Muscle layer of colon (tissue), 2 donors: ENCODE measurements at regions not wholly inside any gene's neighbourhood (a gene's known extent, or its start where the extent isn't known, plus 50 kb on each side); places are given as distances from the start of the nearest gene placed in this dataset.

Experiments
- H3K27ac ChIP-seq: one replicate; pipeline ENCODE4 v1.7.0; 2013; ENCODE audit warnings: low read depth, mild to moderate bottlenecking, low read length, moderate library complexity
- H3K27me3 ChIP-seq, 2 donors: one replicate each; pipeline ENCODE4 v1.7.0; 2013; ENCODE audit warnings: low read length in 2 of 2, mild to moderate bottlenecking in 2 of 2; ENCODE audit not compliant: insufficient read depth in 2 of 2, control insufficient read depth in 1 of 2
- H3K36me3 ChIP-seq: one replicate; pipeline ENCODE4 v1.7.0; 2013; ENCODE audit warnings: mild to moderate bottlenecking, low read length; ENCODE audit not compliant: insufficient read depth
- H3K4me1 ChIP-seq: one replicate; pipeline ENCODE4 v1.7.0; 2013; ENCODE audit warnings: mild to moderate bottlenecking, low read length; ENCODE audit not compliant: insufficient read depth
- H3K4me3 ChIP-seq, 2 donors: one replicate each; pipeline ENCODE4 v1.7.0; 2013; ENCODE audit warnings: low read length in 2 of 2, low read depth in 1 of 2, mild to moderate bottlenecking in 1 of 2, moderate library complexity in 1 of 2
- H3K9ac ChIP-seq: one replicate; pipeline ENCODE4 v1.7.0; 2013; ENCODE audit warnings: low read length
- H3K9me3 ChIP-seq: one replicate; pipeline ENCODE4 v1.7.0; 2013; ENCODE audit warnings: mild to moderate bottlenecking, low read length
- donor health status: abdominal sarcoma.
- donor health status: Adenocarcinoma of cecum.

- no peaks in the 10 kb centered on the region for H3K9me3 ChIP-seq
- H3K27me3 ChIP-seq = no peaks in the 10 kb centered on the region
- H3K36me3 ChIP-seq = no peaks in the 10 kb centered on the region
- H3K9ac ChIP-seq = no peak overlapping the region
- H3K4me1 ChIP-seq = peaks cover 28% of the 10 kb centered on the region
- H3K27ac ChIP-seq = no peak overlapping the region
- no peak overlapping the region for H3K4me3 ChIP-seq
Measured at GRCh38 chr6:81901551-81901966, 149.1 kb upstream of the TENT5A start.

- H3K4me1 ChIP-seq = peaks cover 26% of the 10 kb centered on the region
- H3K27me3 ChIP-seq = no peaks in the 10 kb centered on the region
- no peak overlapping the region for H3K4me3 ChIP-seq
- no peak overlapping the region for H3K27ac ChIP-seq
- no peaks in the 10 kb centered on the region for H3K36me3 ChIP-seq
- no peaks in the 10 kb centered on the region for H3K9me3 ChIP-seq
- H3K9ac ChIP-seq = no peak overlapping the region
Measured at GRCh38 chr6:81900616-81901015, 148.1 kb upstream of the TENT5A start.

GRCh38 chr6:81897793-81898192 is 145.3 kb upstream of the TENT5A start:
- Histone ChIP-seq H3K36me3 (no peaks in the 10 kb centered on the region), H3K27ac (no peak overlapping the region), H3K27me3 (no peaks in the 10 kb centered on the region), H3K4me1 (peaks cover 32% of the 10 kb centered on the region), H3K9me3 (no peaks in the 10 kb centered on the region), H3K9ac (no peak overlapping the region), H3K4me3 (no peak overlapping the region)

GRCh38 chr6:81896525-81897503 is 144.3 kb upstream of the TENT5A start:
- Histone ChIP-seq H3K27me3 (no peaks in the 10 kb centered on the region), H3K27ac (no peak overlapping the region), H3K9ac (no peak overlapping the region), H3K9me3 (no peaks in the 10 kb centered on the region), H3K4me1 (peaks cover 28% of the 10 kb centered on the region), H3K4me3 (no peak overlapping the region), H3K36me3 (no peaks in the 10 kb centered on the region)

DNA sequence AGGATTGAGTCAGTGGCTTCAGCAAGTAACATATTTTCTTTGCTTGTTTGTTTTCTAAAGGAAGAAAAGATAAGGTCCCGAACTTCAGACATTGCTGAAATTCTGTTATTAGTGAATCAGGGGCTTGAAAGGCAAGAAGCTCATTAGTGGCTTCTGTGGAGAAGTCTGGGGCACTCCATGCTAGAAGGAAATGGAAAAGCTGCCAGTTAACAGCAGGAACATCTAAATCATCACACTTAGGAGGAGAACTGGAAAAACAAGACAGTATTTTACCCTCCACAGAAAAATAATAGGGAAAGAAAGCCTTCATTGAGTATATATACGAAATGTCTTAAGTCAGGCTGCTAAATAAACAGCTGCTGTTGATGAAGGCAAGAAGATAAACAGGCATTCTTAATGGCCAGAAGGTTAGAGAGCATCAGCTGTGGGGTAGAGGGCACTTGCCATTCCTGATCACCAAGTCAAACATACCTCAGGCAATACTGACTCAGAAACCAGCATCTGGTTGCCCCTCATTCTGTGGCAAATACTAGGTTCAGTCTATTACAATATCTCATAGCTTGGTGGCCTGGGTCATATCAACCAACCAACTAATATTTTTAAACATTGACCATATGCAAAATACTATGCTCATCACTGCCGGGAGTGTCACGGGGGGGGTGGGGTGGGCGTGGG is 143.2 kb upstream of the TENT5A start:
- Histone ChIP-seq H3K4me1 (peaks cover 17% of the 10 kb centered on the region), H3K9ac (no peak overlapping the region), H3K27me3 (no peaks in the 10 kb centered on the region), H3K9me3 (no peaks in the 10 kb centered on the region), H3K4me3 (no peak overlapping the region), H3K36me3 (no peaks in the 10 kb centered on the region), H3K27ac (no peak overlapping the region)

DNA sequence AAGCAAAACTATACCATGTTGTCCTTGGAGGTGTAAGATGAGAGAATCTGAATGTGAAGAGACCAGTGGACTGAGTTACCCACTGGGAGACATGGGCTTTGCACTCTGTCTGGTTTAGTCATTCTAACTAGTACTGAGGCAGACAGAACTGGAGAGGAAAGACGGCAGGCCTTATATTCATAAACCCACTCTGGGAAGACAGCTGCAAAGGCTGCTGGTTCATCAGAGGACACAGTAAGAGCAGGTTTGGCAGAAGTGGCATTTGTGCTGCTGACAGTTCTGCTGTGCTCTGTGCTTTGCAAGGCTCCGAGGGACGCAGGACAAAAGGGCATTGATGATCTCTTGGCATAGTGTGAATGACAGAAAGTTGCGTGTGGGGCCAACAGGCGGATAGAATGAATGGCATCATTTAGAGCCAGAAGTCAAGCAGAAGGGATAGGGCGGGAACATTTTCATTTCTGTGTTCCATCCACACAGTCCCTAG is 142.3 kb upstream of the TENT5A start:
- peak overlapping the region; percentile 30 for H3K27ac ChIP-seq
- H3K9ac ChIP-seq = no peak overlapping the region
- H3K4me3 ChIP-seq = no peak overlapping the region

DNA sequence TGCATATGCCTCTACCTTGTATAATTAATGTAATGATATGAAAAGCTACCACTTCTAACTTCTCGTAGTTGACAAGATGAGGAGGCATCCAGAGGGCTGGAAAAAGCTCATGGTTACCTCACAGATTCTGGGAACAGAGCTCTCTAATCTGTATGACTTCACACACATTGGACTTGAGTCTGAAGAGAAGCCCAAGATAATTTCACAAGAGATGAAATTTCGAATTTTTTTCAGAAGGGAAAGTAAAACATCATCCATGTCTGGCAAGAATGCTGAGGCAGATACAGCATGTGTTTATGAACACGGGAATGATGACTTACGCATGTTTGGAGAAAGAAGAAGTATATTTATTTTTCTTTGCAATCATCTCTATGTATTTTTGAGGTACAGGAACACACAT is 141.8 kb upstream of the TENT5A start:
- peak overlapping the region; percentile 30 for H3K27ac ChIP-seq

More for the DNA sequence above, 142.3 kb upstream of the TENT5A start:
- Histone ChIP-seq H3K36me3 (no peaks in the 10 kb centered on the region), H3K4me1 (peaks cover 9% of the 10 kb centered on the region), H3K9me3 (no peaks in the 10 kb centered on the region), H3K27me3 (no peaks in the 10 kb centered on the region)

DNA sequence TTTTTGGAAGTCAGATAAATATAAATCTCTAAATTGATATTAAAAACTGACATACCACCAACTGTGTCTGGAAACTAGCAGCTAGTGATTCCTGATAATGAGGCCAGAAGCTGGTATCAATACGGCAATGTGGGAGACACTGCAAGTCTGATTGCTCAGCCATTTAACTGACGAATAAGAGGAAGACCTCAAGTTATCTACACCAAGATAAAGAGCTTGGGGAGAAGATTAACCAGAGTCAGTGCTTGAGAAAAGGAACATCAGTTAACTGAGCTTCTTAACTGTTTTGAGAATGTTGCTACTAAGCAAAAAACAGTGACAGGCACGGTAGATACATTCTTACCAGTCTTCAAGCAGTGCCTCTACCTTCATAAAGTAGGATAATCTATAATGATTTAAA is 140.4 kb upstream of the TENT5A start:
- Histone ChIP-seq H3K4me1 (peaks cover 11% of the 10 kb centered on the region), H3K27ac (no peak overlapping the region), H3K36me3 (no peaks in the 10 kb centered on the region)

More for the DNA sequence above, 141.8 kb upstream of the TENT5A start:
- H3K4me1 ChIP-seq = peaks cover 11% of the 10 kb centered on the region
- H3K27me3 ChIP-seq = no peaks in the 10 kb centered on the region
- H3K9ac ChIP-seq = no peak overlapping the region
- H3K9me3 ChIP-seq = no peaks in the 10 kb centered on the region
- H3K4me3 ChIP-seq = no peak overlapping the region
- H3K36me3 ChIP-seq = no peaks in the 10 kb centered on the region

GRCh38 chr6:81891874-81892273 is 139.4 kb upstream of the TENT5A start:
- no peaks in the 10 kb centered on the region for H3K36me3 ChIP-seq
- no peak overlapping the region for H3K4me3 ChIP-seq
- no peaks in the 10 kb centered on the region for H3K27me3 ChIP-seq
- no peak overlapping the region for H3K9ac ChIP-seq
- H3K9me3 ChIP-seq = no peaks in the 10 kb centered on the region
- peaks cover 11% of the 10 kb centered on the region for H3K4me1 ChIP-seq
- H3K27ac ChIP-seq = no peak overlapping the region

More for the DNA sequence above, 140.4 kb upstream of the TENT5A start:
- Histone ChIP-seq H3K27me3 (no peaks in the 10 kb centered on the region), H3K4me3 (no peak overlapping the region), H3K9me3 (no peaks in the 10 kb centered on the region), H3K9ac (no peak overlapping the region)

DNA sequence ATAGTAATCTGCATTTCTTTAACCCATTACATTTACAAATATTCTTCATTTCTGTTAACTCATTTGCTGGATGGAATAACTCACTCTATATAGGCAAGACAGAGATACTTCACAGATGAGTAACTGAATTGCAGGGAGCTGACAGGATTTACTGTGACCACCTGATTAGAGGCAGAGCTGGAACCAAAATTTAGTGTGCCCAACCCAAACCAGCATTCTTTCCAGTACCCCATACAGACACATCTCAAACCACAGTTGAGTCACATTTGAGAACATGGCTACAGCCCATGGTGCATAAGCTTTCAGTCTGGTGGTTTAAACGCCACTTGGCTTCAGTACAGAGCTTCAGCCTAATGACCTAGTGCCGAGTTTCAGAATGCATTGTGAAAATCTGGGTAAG is 138.4 kb upstream of the TENT5A start:
- Histone ChIP-seq H3K27ac (no peak overlapping the region), H3K36me3 (no peaks in the 10 kb centered on the region), H3K9me3 (no peaks in the 10 kb centered on the region), H3K9ac (no peak overlapping the region), H3K27me3 (no peaks in the 10 kb centered on the region), H3K4me3 (no peak overlapping the region), H3K4me1 (peaks cover 11% of the 10 kb centered on the region)

DNA sequence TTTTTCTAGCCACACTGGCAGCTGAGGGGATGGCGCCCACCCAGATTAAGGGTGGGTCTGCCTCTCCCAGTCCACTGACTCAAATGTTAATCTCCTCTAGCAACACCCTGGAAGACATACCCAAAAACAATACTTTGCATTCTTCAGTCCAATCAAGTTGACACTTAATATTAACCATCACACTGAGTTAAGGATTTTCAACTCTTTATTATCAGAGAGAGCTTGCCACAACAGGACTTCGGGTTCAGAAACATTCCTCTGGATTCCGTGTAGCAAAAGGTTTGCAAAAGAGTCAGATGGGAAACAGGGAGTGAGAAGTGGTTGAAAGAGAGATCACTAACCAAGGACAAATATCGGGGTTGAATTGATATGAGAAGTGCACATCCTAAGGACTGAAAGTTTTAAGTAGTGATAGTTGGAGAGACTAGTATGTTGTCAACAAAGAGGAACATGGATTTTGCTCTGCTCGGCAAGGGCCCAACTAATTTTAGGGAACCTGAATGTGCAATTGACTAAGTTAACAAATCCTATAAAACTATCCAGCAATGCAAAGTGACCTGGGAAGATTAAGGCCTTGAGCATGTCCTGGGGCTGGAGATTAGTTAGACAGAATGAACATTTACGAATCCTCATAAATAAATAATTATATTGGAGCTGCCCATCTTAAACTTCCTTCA is 137.0 kb upstream of the TENT5A start:
- Histone ChIP-seq H3K9me3 (no peaks in the 10 kb centered on the region), H3K27me3 (no peaks in the 10 kb centered on the region), H3K4me3 (no peak overlapping the region), H3K36me3 (no peaks in the 10 kb centered on the region), H3K27ac (no peak overlapping the region), H3K4me1 (peaks cover 3% of the 10 kb centered on the region), H3K9ac (no peak overlapping the region)
